NT2/D1 (cell line): ENCODE measurements at regions not wholly inside any gene's neighbourhood (a gene's known extent, or its start where the extent isn't known, plus 50 kb on each side); places are given as distances from the start of the nearest gene placed in this dataset.

Experiments used
- SUZ12 ChIP-seq: IDR thresholded peaks from 2 replicates; pipeline ENCODE4 v1.6.1; 2011; ENCODE audit not compliant: insufficient read length, insufficient read depth; ENCODE audit errors: extremely low read depth
- ZNF274 ChIP-seq: IDR thresholded peaks from 2 replicates; pipeline ENCODE4 v1.6.1; 2011; ENCODE audit warnings: mild to moderate bottlenecking, low read depth, low read length

- TF ChIP-seq SUZ12 (no peak), ZNF274 (no peak)
These were observed 203.1 kb upstream of the NDN start for GRCh38 chr15:23890218-23890617.
